Calu3 (cell line): ENCODE measurements at regions not wholly inside any gene's neighbourhood (a gene's known extent, or its start where the extent isn't known, plus 50 kb on each side); places are given as distances from the start of the nearest gene placed in this dataset.
"Not testable (repeated sequence)": the region's sequence is repeated elsewhere in the genome, so short reads cannot be mapped to it uniquely, and the experiment has no call there.

ENCODE experiments used
- BruUV-seq: library from RNA; stranded (reverse); fragments of 400-500 nt; replicated peaks from 2 replicates; lab custom pipeline; 2021; lab: Mats Ljungman, UMichigan
- CTCF ChIA-PET: fragments of 300-600 bp; sonication (Branson Sonifier 250); formaldehyde crosslinking; loops from one replicate; lab custom pipeline; 2022; ENCODE audit warnings: antibody characterized with exemption; lab: Charles Lee
- DNase-seq: peaks from one replicate; pipeline ENCODE4 v3.0.0; 2022
- H3K27ac Mint-ChIP-seq: one replicate; pipeline ENCODE4 v1.8.0; 2022; ENCODE audit warnings: mixed read lengths; ENCODE audit not compliant: unreplicated experiment
- H3K27me3 Mint-ChIP-seq: one replicate; pipeline ENCODE4 v1.8.0; 2022; ENCODE audit warnings: mixed read lengths; ENCODE audit not compliant: unreplicated experiment
- H3K36me3 Mint-ChIP-seq: one replicate; pipeline ENCODE4 v1.8.0; 2022; ENCODE audit warnings: mild to moderate bottlenecking, moderate library complexity, mixed read lengths; ENCODE audit not compliant: insufficient read depth, unreplicated experiment
- H3K4me1 Mint-ChIP-seq: one replicate; pipeline ENCODE4 v1.8.0; 2022; ENCODE audit warnings: mild to moderate bottlenecking, low read depth, mixed read lengths; ENCODE audit not compliant: unreplicated experiment
- H3K4me3 Mint-ChIP-seq: one replicate; pipeline ENCODE4 v1.8.0; 2022; ENCODE audit warnings: mild to moderate bottlenecking, low read depth, moderate library complexity, mixed read lengths; ENCODE audit not compliant: unreplicated experiment
- H3K9me3 Mint-ChIP-seq: one replicate; pipeline ENCODE4 v1.8.0; 2022; ENCODE audit warnings: low read depth, mixed read lengths; ENCODE audit not compliant: unreplicated experiment
- CTCF ChIP-seq: fragments of 200-600 bp; IDR thresholded peaks from one replicate; pipeline ENCODE4 v1.8.0; 2022; ENCODE audit warnings: antibody characterized with exemption; ENCODE audit not compliant: unreplicated experiment
- intact Hi-C: fragments of 100-400 bp; cut with micrococcal nuclease; formaldehyde crosslinking; loops from one replicate; pipeline ENCODE4 v1.10.0; 2022; ENCODE audit not compliant: unreplicated experiment

GRCh38 chr12:131235871-131236271 lies 282.2 kb downstream of the ADGRD1 start:
- H3K4me3 Mint-ChIP-seq = no peak overlapping the region
- intact Hi-C loops = no loop called here
- peaks cover 11% of the 10 kb centered on the region for H3K27me3 Mint-ChIP-seq
- peak overlapping the region; percentile 6 for H3K27ac Mint-ChIP-seq
- peaks cover 13% of the 10 kb centered on the region for H3K36me3 Mint-ChIP-seq
- CTCF ChIA-PET = no interaction called here
- no TSS peak for BruUV-seq
- H3K9me3 Mint-ChIP-seq = no peaks in the 10 kb centered on the region
- DNase-seq = no peak
- peaks cover 24% of the 10 kb centered on the region for H3K4me1 Mint-ChIP-seq
- no peak for TF ChIP-seq CTCF

GRCh38 chr12:131239384-131240094 lies 285.8 kb downstream of the ADGRD1 start:
- CTCF ChIA-PET = interaction anchor here (0.7 kb wide), 1 partner anchor 27 kb away, joined by 4 read pairs; no protein-coding TSS in a partner anchor
- TF ChIP-seq CTCF = no peak
- BruUV-seq = no TSS peak
- peaks cover 4% of the 10 kb centered on the region for H3K9me3 Mint-ChIP-seq
- no peak overlapping the region for H3K4me3 Mint-ChIP-seq
- intact Hi-C loops = no loop called here
- no peak overlapping the region for H3K27ac Mint-ChIP-seq
- no peaks in the 10 kb centered on the region for H3K27me3 Mint-ChIP-seq
- DNase-seq = no peak
- peaks cover 8% of the 10 kb centered on the region for H3K36me3 Mint-ChIP-seq
- peaks cover 16% of the 10 kb centered on the region for H3K4me1 Mint-ChIP-seq

GRCh38 chr12:131241517-131241916 lies 287.8 kb downstream of the ADGRD1 start:
- Mint-ChIP-seq H3K27me3 (peaks cover 8% of the 10 kb centered on the region), H3K4me3 (no peak overlapping the region), H3K9me3 (peaks cover 4% of the 10 kb centered on the region), H3K4me1 (peaks cover 8% of the 10 kb centered on the region), H3K27ac (no peak overlapping the region), H3K36me3 (peaks cover 8% of the 10 kb centered on the region)
- intact Hi-C loops = no loop called here
- CTCF ChIA-PET = no interaction called here
- no peak for TF ChIP-seq CTCF
- DNase-seq = no peak
- BruUV-seq = no TSS peak

GRCh38 chr12:131242741-131243496 lies 289.2 kb downstream of the ADGRD1 start:
- Mint-ChIP-seq H3K27ac (no peak overlapping the region), H3K4me3 (no peak overlapping the region), H3K4me1 (no peaks in the 10 kb centered on the region), H3K9me3 (peaks cover 4% of the 10 kb centered on the region), H3K27me3 (peaks cover 22% of the 10 kb centered on the region), H3K36me3 (peaks cover 5% of the 10 kb centered on the region)
- CTCF ChIA-PET = no interaction called here
- no peak for TF ChIP-seq CTCF
- intact Hi-C loops = no loop called here
- BruUV-seq = no TSS peak
- peak; percentile 33 for DNase-seq

GRCh38 chr12:131244157-131244688 lies 290.5 kb downstream of the ADGRD1 start:
- H3K36me3 Mint-ChIP-seq, CTCF ChIA-PET, H3K9me3 Mint-ChIP-seq, H3K4me3 Mint-ChIP-seq, intact Hi-C loops, DNase-seq, H3K27ac Mint-ChIP-seq, BruUV-seq, H3K4me1 Mint-ChIP-seq: not testable (repeated sequence)
- peaks cover 35% of the 10 kb centered on the region for H3K27me3 Mint-ChIP-seq

- H3K4me1 Mint-ChIP-seq, H3K27ac Mint-ChIP-seq, H3K36me3 Mint-ChIP-seq, CTCF ChIA-PET, H3K4me3 Mint-ChIP-seq, DNase-seq, H3K9me3 Mint-ChIP-seq, BruUV-seq, intact Hi-C loops: not testable (repeated sequence)
- peaks cover 41% of the 10 kb centered on the region for H3K27me3 Mint-ChIP-seq
Measured at GRCh38 chr12:131245161-131245560, 291.5 kb downstream of the ADGRD1 start.
